ENCODE measurements at regions not wholly inside any gene's neighbourhood (a gene's known extent, or its start where the extent isn't known, plus 50 kb on each side); places are given as distances from the start of the nearest gene placed in this dataset.
A peak's percentile ranks its signal among the peaks of the same experiment; 100 is the strongest.

GRCh38 chr12:67173258-67173657 is 95.9 kb upstream of the CAND1 start:
- H3K9ac ChIP-seq (ENCODE audit: low read depth, low read length) = no peak overlapping the region
- no peak overlapping the region for H3K4me2 ChIP-seq (ENCODE audit: insufficient read depth, low read length)
- no peaks in the 10 kb centered on the region for H4K20me1 ChIP-seq (ENCODE audit: insufficient read depth, low read length)
- TF ChIP-seq, protein P1, sequence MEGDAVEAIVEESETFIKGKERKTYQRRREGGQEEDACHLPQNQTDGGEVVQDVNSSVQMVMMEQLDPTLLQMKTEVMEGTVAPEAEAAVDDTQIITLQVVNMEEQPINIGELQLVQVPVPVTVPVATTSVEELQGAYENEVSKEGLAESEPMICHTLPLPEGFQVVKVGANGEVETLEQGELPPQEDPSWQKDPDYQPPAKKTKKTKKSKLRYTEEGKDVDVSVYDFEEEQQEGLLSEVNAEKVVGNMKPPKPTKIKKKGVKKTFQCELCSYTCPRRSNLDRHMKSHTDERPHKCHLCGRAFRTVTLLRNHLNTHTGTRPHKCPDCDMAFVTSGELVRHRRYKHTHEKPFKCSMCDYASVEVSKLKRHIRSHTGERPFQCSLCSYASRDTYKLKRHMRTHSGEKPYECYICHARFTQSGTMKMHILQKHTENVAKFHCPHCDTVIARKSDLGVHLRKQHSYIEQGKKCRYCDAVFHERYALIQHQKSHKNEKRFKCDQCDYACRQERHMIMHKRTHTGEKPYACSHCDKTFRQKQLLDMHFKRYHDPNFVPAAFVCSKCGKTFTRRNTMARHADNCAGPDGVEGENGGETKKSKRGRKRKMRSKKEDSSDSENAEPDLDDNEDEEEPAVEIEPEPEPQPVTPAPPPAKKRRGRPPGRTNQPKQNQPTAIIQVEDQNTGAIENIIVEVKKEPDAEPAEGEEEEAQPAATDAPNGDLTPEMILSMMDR (IDR thresholded peaks at IDR 0.05; ENCODE audit: borderline replicate concordance, extremely low read depth, low read length, poor library complexity, severe bottlenecking) = no peak
- TF ChIP-seq EZH2 (IDR thresholded peaks at IDR 0.05; ENCODE audit: borderline replicate concordance, low read depth, low read length, severe bottlenecking) = no peak
- no peaks in the 10 kb centered on the region for H3K36me3 ChIP-seq (ENCODE audit: insufficient read depth, low read length)
- no peaks in the 10 kb centered on the region for H3K9me3 ChIP-seq (ENCODE audit: insufficient read depth, low read length, severe bottlenecking)
- DNase-seq = no peak
- no peak overlapping the region for H3K4me3 ChIP-seq (ENCODE audit: low read depth in 1 of 2, low read length in 2 of 2)
- no peaks in the 10 kb centered on the region for H3K27me3 ChIP-seq (ENCODE audit: insufficient read depth, low read length, poor library complexity)
- H3K4me1 ChIP-seq (ENCODE audit: insufficient read depth, low read length) = no peaks in the 10 kb centered on the region
- H3K79me2 ChIP-seq (ENCODE audit: insufficient read depth, low read length) = no peaks in the 10 kb centered on the region
- H3K27ac ChIP-seq (ENCODE audit: low read length) = no peak overlapping the region
- H2AFZ ChIP-seq (ENCODE audit: low read depth, low read length) = no peak overlapping the region
- no peak for ATAC-seq (ENCODE audit: insufficient read depth, low read depth)

DNA sequence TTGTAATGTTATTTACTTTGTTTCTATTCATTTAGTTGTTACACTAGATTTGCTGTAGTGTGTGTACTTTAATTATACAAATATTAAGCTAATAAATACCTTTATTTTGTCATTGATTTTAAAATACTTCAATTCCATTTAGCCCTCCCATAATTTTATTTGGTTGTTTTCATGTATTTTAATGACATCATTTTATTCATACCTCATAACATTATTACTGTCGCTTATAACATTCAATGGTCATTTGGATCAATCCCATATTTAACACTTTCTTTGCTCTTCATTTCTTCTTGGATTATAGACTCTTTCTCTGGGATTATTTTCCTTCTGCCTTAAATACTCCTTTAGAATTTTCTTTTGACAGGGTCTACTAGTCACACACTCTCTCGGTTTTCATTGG is 86.6 kb upstream of the CAND1 start:
- TF ChIP-seq, protein P1 (IDR thresholded peaks at IDR 0.05; ENCODE audit: borderline replicate concordance, extremely low read depth, low read length, poor library complexity, severe bottlenecking) = no peak
- no peak for TF ChIP-seq EZH2 (IDR thresholded peaks at IDR 0.05; ENCODE audit: borderline replicate concordance, low read depth, low read length, severe bottlenecking)
- Histone ChIP-seq H3K4me2 (ENCODE audit: insufficient read depth, low read length) (no peak overlapping the region), H3K4me1 (ENCODE audit: insufficient read depth, low read length) (no peaks in the 10 kb centered on the region), H4K20me1 (ENCODE audit: insufficient read depth, low read length) (no peaks in the 10 kb centered on the region), H3K9ac (ENCODE audit: low read depth, low read length) (no peak overlapping the region), H3K27ac (ENCODE audit: low read length) (no peak overlapping the region), H3K36me3 (ENCODE audit: insufficient read depth, low read length) (no peaks in the 10 kb centered on the region), H3K9me3 (ENCODE audit: insufficient read depth, low read length, severe bottlenecking) (no peaks in the 10 kb centered on the region), H2AFZ (ENCODE audit: low read depth, low read length) (no peak overlapping the region), H3K79me2 (ENCODE audit: insufficient read depth, low read length) (no peaks in the 10 kb centered on the region), H3K27me3 (ENCODE audit: insufficient read depth, low read length, poor library complexity) (no peaks in the 10 kb centered on the region), H3K4me3 (ENCODE audit: low read depth in 1 of 2, low read length in 2 of 2) (no peak overlapping the region)
- DNase-seq = no peak
- ATAC-seq (ENCODE audit: insufficient read depth, low read depth) = no peak

DNA sequence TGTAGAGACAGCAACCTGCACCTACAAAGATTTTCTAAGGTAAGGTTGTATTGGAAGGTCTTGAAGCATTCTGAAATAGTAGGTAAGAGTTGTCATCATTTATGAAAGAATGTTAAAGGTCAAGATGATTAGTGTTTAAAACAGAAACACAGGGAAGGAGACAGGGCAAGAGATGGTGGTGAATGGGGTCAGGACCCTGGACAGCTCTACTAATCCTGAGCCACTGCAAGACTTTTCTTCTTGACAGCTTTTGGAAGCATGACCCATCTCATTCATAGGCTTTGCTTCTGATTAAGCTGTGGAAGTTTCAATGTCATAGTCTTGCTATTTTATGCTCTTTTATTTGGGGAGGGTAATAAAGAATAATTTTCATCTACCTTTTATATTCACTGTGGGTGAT is 75.5 kb upstream of the CAND1 start:
- H3K27me3 ChIP-seq (ENCODE audit: insufficient read depth, low read length, poor library complexity) = no peaks in the 10 kb centered on the region
- no peaks in the 10 kb centered on the region for H3K4me1 ChIP-seq (ENCODE audit: insufficient read depth, low read length)
- no peak overlapping the region for H2AFZ ChIP-seq (ENCODE audit: low read depth, low read length)
- ATAC-seq (ENCODE audit: insufficient read depth, low read depth) = peak; percentile 49; the same call in 1 of the 3 replicates
- H3K9ac ChIP-seq (ENCODE audit: low read depth, low read length) = no peak overlapping the region
- no peak overlapping the region for H3K4me3 ChIP-seq (ENCODE audit: low read depth in 1 of 2, low read length in 2 of 2)
- no peaks in the 10 kb centered on the region for H3K36me3 ChIP-seq (ENCODE audit: insufficient read depth, low read length)
- H3K9me3 ChIP-seq (ENCODE audit: insufficient read depth, low read length, severe bottlenecking) = no peaks in the 10 kb centered on the region
- no peaks in the 10 kb centered on the region for H4K20me1 ChIP-seq (ENCODE audit: insufficient read depth, low read length)
- no peaks in the 10 kb centered on the region for H3K79me2 ChIP-seq (ENCODE audit: insufficient read depth, low read length)
- H3K4me2 ChIP-seq (ENCODE audit: insufficient read depth, low read length) = no peak overlapping the region
- H3K27ac ChIP-seq (ENCODE audit: low read length) = no peak overlapping the region
- TF ChIP-seq EZH2 (IDR thresholded peaks at IDR 0.05; ENCODE audit: borderline replicate concordance, low read depth, low read length, severe bottlenecking) = no peak
- TF ChIP-seq, protein P1 (IDR thresholded peaks at IDR 0.05; ENCODE audit: borderline replicate concordance, extremely low read depth, low read length, poor library complexity, severe bottlenecking) = no peak
- peak; percentile 48 for DNase-seq

GRCh38 chr12:67200386-67200785 is 68.8 kb upstream of the CAND1 start:
- Histone ChIP-seq H3K27me3 (ENCODE audit: insufficient read depth, low read length, poor library complexity) (no peaks in the 10 kb centered on the region), H3K27ac (ENCODE audit: low read length) (no peak overlapping the region), H3K4me3 (ENCODE audit: low read depth in 1 of 2, low read length in 2 of 2) (no peak overlapping the region), H2AFZ (ENCODE audit: low read depth, low read length) (no peak overlapping the region), H3K36me3 (ENCODE audit: insufficient read depth, low read length) (no peaks in the 10 kb centered on the region), H3K4me2 (ENCODE audit: insufficient read depth, low read length) (no peak overlapping the region), H3K4me1 (ENCODE audit: insufficient read depth, low read length) (no peaks in the 10 kb centered on the region), H3K9me3 (ENCODE audit: insufficient read depth, low read length, severe bottlenecking) (no peaks in the 10 kb centered on the region), H3K79me2 (ENCODE audit: insufficient read depth, low read length) (no peaks in the 10 kb centered on the region), H3K9ac (ENCODE audit: low read depth, low read length) (no peak overlapping the region), H4K20me1 (ENCODE audit: insufficient read depth, low read length) (no peaks in the 10 kb centered on the region)
- DNase-seq = no peak
- ATAC-seq (ENCODE audit: insufficient read depth, low read depth) = no peak
- no peak for TF ChIP-seq EZH2 (IDR thresholded peaks at IDR 0.05; ENCODE audit: borderline replicate concordance, low read depth, low read length, severe bottlenecking)
- TF ChIP-seq, protein P1 (IDR thresholded peaks at IDR 0.05; ENCODE audit: borderline replicate concordance, extremely low read depth, low read length, poor library complexity, severe bottlenecking) = no peak
